Effector CD8-positive, alpha-beta T cell (primary cell): ENCODE measurements at regions not wholly inside any gene's neighbourhood (a gene's known extent, or its start where the extent isn't known, plus 50 kb on each side); places are given as distances from the start of the nearest gene placed in this dataset.

Experiments
- DNase-seq: peaks from one replicate; lab custom pipeline; 2025; lab: John Stamatoyannopoulos, UW

GRCh38 chr10:110398419-110399105 is 93.8 kb upstream of the SMNDC1 start:
- no peak for DNase-seq

DNA sequence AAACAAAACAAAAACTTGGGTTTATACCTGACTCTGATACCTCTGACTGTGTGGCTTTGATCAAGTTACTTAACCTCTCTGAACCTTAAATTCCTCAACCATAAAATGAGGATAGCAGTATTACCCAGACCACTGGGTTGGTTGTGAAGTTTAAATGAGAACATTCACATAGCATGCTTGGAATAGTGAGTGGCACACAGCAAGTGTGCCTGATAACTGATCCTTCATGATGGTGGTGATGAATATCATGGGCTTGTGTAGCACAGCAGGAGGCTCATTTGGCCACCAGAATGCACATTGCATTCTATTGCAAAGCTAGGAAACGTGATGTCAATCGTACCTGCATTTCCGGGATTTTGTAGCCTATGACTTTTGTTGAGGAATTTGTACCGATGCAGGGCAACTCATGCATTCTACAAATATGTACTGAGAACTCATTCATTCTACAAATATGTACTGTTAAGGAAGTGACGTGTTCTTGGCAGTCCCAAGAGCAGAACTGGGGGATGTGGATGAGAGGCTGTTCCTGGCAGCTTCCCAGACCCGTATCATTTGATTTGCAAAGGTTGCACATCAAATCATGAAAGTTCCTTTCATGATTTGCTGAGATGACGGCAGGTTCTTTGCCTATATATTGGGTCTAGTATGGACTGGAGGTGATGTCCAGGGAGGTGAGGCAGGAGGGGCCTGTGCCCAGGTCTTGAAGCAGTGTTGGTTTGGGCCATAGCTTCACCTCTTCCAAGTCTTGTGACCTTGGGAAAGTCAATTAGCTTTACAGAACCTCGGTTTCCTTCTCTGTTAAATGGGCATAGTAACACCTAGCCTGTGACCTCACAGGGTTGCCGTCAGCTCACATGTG is 94.6 kb upstream of the SMNDC1 start:
- no peak for DNase-seq

DNA sequence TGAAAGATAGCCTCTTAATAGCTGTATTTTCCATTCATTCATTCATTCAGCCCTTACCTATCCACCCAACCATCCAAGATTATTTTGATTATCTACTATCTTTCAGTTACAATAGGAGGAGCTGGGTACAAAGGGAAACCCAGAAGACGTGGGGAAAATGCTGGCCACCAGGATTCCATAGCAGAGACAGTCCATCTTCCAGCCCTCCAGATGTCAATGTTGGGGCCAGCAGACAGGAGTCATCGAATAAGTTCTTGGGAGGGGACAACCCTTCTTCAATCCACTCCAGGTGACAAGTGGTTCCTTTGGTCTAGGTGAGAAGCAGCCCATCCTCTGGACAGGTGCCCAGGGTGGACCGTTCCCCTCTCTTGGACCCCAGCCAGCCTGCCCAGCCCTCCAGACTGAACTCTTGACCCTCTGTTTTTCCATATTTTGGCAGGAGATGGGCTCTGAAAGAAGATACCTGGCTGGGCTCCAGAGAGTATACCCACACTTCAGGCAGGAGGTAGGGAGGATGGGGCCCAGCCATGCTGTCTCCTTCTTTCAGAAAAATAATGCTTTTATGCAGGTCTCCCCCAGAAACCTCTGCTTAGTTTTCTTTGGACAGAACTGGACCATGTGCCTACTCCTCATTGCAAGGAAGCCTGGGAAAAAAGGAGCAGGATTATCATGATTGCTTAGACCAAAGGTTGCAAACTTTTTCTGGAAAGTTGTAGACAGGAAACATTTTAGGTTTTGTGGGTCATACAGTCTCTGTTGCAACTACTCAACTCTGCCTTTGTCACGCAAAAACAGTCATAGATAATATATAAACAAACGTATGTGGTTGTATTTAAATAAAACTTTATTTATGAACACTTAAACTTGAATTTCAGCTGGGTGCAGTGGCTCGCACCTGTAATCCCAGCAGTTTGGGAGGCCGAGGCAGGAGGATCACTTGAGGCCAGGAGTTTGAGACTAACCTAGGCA is 95.5 kb upstream of the SMNDC1 start:
- DNase-seq, result no peak

DNA sequence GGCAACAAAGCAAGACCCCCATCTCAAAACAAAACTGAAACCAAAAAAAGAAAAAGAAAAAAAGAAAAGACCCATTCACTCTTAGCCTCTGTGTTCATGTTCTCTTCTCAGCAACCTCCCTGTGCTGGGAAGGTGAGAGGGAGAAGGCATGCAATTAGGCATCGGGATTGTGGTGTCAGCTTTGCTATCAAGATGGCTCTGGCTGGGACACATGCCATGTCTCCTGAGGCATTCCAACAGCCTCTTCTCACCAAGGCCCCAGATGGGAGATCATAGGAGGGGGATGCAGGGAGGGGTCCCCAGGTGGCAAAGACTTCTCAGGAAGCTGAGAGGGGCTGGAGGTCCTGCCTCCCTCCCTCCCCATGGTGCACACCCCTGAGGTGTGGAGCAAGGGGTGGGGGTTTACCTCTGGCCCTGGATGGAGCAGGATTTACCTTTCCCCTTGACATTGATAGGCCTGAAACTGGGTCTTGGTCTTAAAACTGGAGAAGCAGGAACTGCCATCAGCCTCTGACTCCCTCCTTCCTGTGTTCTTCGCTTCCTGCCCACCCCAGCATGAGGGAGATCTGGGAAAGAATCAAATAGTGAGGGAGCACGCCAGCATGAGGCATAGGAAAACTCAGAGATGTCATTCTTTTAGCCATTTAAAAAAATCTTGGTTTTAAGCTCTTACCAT is 96.2 kb upstream of the DUSP5 start:
- DNase-seq, result no peak

DNA sequence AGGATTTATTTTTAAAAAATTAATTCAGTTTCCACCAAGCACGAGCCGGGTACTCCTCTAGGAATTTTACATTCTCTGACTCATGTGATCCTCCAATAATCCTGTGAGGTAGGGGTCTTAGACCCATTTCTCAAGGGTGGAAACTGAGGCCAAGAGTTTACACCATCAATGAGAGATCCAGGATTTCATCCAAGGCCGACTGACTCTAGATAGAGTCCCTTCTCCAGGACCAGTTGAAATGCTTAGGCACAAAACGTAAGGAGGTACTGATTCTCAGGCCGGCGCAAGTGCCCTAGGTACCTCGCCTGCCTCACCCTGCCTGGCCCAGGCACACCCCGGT is 95.7 kb upstream of the DUSP5 start:
- DNase-seq, result no peak

DNA sequence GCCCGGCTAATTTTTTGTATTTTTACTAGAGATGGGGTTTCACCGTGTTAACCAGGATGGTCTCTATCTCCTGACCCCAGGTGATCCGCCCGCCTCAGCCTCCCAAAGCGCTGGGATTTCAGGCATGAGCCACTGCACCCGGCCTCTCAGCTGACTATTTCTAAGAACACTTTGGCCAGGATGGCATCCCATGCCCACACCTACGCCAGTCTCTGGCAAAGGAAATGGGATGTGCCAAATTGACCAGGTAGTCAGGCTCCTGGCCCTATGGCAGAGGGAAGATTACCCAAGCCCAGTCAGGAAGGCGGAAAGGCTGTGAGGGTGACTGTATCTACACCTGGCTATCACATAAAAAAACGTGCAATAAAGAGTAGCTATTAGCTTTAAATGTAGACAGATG is 94.1 kb upstream of the DUSP5 start:
- no peak for DNase-seq

GRCh38 chr10:110404413-110404812 is 93.3 kb upstream of the DUSP5 start:
- no peak for DNase-seq

GRCh38 chr10:110404825-110405224 is 92.9 kb upstream of the DUSP5 start:
- no peak for DNase-seq

DNA sequence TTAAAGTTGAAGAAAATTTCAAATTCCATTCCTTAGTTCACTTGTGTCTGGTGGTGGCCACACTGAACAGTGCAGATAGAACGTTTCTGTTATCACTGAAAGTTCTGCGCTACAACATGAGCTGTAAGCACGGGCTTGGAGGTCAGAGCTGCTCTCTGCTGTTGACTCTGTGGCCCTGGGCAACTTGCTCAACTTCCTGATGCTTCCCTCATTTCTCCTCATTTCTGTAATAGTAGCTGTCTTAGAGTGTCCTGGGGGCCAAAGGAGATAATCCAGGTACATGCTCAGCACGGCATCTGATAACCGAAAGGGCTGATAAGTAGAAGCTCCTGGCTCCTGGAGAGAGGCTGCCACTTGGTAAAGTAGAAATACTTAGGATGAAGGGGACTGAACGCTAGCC is 92.3 kb upstream of the DUSP5 start:
- DNase-seq, result no peak

DNA sequence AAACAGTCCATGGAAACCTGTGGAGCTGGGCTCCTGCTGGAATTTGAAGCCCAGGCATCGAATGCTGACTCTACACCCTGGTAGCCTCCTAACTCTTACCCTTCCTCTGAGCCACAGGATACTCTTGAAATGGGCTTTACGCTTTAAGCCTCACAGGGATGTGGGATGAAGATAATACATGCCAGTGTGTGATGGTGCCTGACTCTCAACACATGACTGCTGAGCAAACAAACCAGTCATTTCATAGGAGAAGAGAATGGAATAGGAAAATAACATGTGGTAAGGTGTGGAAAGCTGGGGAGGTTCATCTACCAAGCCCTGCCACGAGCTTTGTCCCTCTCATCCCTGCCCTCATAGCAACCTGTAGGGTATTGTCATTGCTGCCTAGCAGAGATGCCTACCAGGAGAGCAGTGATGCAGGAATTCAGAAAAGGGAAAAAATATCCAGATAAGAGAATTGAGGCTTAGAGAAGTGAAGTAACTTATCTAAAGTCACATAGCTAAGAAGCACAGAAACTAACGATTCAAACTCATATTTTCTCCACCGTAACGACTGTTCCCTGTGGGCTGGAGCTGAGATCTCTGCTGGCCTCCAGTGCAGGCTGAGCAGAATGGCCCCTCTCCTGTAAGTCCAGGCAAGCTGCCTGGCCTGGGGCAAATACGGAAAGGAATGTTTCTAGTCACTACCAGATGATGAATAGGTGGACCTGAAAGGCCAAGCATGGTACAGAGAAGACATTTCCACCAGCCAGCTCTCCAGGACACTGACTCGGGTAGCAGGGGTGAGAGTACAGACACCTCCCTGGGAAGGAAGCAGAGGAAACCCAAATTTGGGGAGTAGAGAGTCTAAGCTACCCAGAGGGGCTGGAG is 90.2 kb upstream of the DUSP5 start:
- DNase-seq, result no peak

- DNase-seq, result no peak
These were observed 89.4 kb upstream of the DUSP5 start for GRCh38 chr10:110408203-110408871.

DNA sequence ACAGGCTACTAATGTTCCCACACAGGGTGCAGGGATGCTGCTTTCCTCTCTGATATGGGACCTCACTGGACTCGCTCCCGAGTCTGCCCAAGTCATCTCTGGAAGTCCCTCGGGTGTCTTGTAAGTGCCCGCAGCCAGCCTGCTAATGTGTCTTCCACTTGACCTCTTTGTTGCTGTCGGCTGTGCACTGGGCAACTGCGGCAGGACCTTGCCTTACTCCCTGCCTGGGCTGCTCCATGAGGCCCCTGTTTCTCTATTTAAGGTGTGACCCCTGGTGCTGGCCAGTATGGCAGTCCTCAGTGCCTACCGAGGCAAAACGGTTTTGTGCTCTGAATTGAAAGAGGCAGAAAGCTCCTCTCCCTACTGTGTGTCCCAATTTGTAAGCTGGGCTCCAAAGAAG is 88.8 kb upstream of the DUSP5 start:
- DNase-seq, result no peak

- DNase-seq, result no peak
These were observed 88.2 kb upstream of the DUSP5 start for GRCh38 chr10:110409488-110409887.

DNA sequence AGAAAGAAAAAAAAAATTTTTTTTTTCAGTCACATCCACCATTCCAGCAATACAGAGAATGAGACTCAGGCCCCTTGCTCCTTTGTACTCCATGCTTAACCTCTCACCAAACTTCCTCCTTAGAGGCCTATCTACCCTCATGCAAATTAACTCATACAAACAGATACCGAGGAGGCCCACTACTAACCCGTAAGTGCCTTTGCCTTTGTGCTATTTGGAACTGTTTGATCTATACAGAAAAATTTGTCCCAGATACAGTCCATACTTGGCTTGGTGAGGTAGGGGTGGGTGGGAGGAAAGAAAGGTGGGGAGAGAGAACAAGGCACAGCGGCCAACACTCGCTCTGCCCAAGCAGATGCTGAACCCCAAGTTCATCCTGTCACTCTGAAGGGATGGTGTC is 87.8 kb upstream of the DUSP5 start:
- no peak for DNase-seq

DNA sequence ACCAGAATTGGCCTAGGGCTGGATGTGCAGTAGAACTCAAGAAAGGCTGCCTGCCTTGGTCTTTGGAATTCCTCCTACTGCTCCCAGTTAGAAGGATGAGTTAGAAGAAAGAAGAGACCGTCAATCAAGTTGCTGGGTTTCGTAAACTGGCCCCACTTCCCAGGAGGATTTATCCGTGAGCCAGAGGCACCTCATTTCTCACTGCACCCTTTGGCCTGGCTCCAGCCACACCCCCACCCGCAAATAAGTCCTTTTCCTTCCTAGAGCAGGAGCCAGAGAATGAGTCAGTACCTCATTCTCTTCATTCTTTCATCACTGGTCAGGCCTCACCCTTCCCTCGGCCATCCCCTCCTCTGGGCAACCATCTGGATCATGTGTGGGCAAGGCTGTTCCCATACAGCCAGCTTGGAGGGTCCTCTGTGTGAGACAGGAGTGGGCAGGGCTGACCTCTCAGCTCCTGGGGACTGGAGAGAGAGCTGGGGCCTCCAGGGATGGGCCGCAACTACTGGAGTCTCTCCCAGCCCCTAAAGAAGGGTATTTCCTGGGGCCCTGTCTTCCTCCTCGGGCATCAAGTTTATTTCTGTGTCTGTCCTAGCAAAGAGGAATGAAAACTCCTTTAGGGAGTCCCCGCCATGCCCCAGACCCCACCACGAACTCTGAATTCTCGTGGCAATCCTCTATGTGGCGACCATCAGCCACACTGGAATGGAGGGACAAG is 87.2 kb upstream of the DUSP5 start:
- DNase-seq, result no peak

DNA sequence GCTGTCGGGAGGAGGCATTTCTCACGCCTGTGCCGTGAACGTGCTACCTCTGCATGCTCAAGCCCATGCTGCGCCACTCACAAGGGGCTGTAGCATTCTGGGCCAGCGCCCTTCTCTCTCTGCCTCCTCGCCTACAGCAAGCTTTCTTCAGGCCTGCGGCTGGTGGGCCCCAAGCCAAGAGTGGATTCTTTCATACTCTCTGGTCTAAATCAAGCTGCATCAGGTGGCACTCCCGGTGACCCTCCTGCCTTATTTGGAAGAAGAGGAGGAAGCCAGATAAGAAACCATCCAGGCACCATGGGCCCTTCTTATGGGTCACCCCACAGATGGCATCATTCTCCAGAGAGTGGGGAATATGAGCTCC is 86.7 kb upstream of the DUSP5 start:
- no peak for DNase-seq

DNA sequence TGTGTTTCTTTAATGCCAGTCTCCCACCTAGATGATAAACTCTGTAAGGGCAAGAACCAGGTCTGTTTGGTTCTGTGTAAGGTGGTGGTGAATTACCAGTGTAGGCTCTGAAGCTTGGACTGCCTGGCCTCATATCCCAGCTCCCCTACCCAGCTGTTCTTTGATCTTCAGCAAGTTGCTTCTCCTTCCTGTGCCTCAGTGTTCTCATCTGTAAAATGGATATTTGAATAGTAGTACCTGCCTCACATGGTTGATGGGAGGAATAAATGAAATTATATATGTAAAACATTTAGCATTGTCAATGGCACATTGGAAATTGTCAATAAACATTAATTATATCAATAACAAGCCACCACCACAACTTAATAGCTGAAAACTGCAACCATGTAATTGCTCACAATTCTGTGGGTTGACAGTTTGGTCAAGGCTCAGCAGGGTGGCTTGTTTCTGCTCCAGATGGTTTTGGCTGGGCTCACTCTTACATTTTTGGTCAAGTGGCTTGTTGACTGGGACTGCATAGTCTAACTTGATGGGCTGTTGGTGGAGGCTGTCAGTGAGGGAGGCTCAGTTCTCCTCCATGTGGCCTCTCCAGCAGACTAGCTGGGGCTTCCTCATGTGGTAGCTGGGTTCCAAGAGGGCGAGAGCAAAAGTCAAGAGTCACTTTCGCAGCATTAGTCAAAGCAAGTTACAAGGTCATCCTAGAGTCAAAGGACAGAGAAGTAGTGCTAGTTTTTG is 84.5 kb upstream of the DUSP5 start:
- DNase-seq, result no peak

- DNase-seq, result no peak
These were observed 83.7 kb upstream of the DUSP5 start for GRCh38 chr10:110413903-110414547.
